Testis (tissue), 2 donors: ENCODE measurements at regions not wholly inside any gene's neighbourhood (a gene's known extent, or its start where the extent isn't known, plus 50 kb on each side); places are given as distances from the start of the nearest gene placed in this dataset.

Experiments used
- DNase-seq: peaks from one replicate; pipeline ENCODE4 v3.0.0-alpha.2; 2019
- H3K27ac ChIP-seq, 2 donors: fragments of 200-600 bp; sonication (generic); one replicate each; pipeline ENCODE4 v1.5.1; 2019
- H3K27me3 ChIP-seq: fragments of 200-600 bp; sonication (generic); one replicate; pipeline ENCODE4 v1.5.1; 2019
- H3K36me3 ChIP-seq: fragments of 200-600 bp; sonication (generic); one replicate; pipeline ENCODE4 v1.5.1; 2017; ENCODE audit warnings: low read depth; ENCODE audit errors: missing control alignments
- H3K4me1 ChIP-seq: fragments of 200-600 bp; sonication (generic); one replicate; pipeline ENCODE4 v1.5.1; 2019
- H3K4me3 ChIP-seq, 2 donors: fragments of 200-600 bp; sonication (generic); one replicate each; pipeline ENCODE4 v1.5.1; 2017 to 2019
- H3K9me3 ChIP-seq: fragments of 200-600 bp; sonication (generic); one replicate; pipeline ENCODE4 v1.5.1; 2017
- CTCF ChIP-seq, 3 experiments: fragments of 450-650 bp in 2 of 3; fragments of 200-600 bp in 1 of 3; sonication (generic) in 1 of 3; IDR thresholded peaks; one replicate each; pipeline ENCODE4 v1.5.1; 2016 to 2019; ENCODE audit warnings: antibody characterized with exemption in 3 of 3, mild to moderate bottlenecking in 2 of 3, moderate library complexity in 1 of 3
- POLR2A ChIP-seq: fragments of 450-650 bp; IDR thresholded peaks from one replicate; pipeline ENCODE4 v1.6.1; 2017; ENCODE audit warnings: antibody characterized with exemption, mild to moderate bottlenecking, moderate library complexity
- WGBS, 2 donors: methylation state at CpG; one replicate each; pipeline ENCODE4 v1.1.5; 2018; 5-methylcytosine and 5-hydroxymethylcytosine counted together
- intact Hi-C: fragments of 100-400 bp; cut with DNase I; formaldehyde crosslinking; loops from one replicate; pipeline ENCODE4 v1.15.1; 2023; ENCODE audit warnings: low total_unique reads

GRCh38 chr1:218815076-218815475 is 358.6 kb upstream of the LYPLAL1 start:
- Histone ChIP-seq H3K9me3 (no peaks in the 10 kb centered on the region), H3K27me3 (no peaks in the 10 kb centered on the region), H3K27ac (no peak overlapping the region), H3K4me3 (no peak overlapping the region), H3K4me1 (peaks cover 8% of the 10 kb centered on the region), H3K36me3 (no peaks in the 10 kb centered on the region)
- no peak for TF ChIP-seq POLR2A
- TF ChIP-seq CTCF (IDR thresholded peaks at IDR 0.05), result no peak
- intact Hi-C loops, result no loop called here
- DNase-seq, result no peak
- WGBS, 2 donors, result 74 to 82% methylated on average over 2 of the region's 2 CpGs

GRCh38 chr1:218817071-218817470 is 356.6 kb upstream of the LYPLAL1 start:
- no peaks in the 10 kb centered on the region for H3K9me3 ChIP-seq
- no peak for TF ChIP-seq POLR2A
- no peak for TF ChIP-seq CTCF (IDR thresholded peaks at IDR 0.05)
- H3K27ac ChIP-seq, result no peak overlapping the region
- H3K27me3 ChIP-seq, result no peaks in the 10 kb centered on the region
- WGBS, 2 donors, result 54 to 60% methylated on average over 4 of the region's 4 CpGs
- peak; percentile 31 for DNase-seq
- peaks cover 8% of the 10 kb centered on the region for H3K4me1 ChIP-seq
- intact Hi-C loops, result no loop called here
- H3K4me3 ChIP-seq, result no peak overlapping the region
- no peaks in the 10 kb centered on the region for H3K36me3 ChIP-seq

GRCh38 chr1:218817691-218818465 is 355.8 kb upstream of the LYPLAL1 start:
- H3K4me3 ChIP-seq, result no peak overlapping the region
- 56 to 67% methylated on average over 8 of the region's 8 CpGs for WGBS, 2 donors
- no peak for DNase-seq
- H3K27me3 ChIP-seq, result no peaks in the 10 kb centered on the region
- TF ChIP-seq POLR2A, result no peak
- intact Hi-C loops, result no loop called here
- no peaks in the 10 kb centered on the region for H3K9me3 ChIP-seq
- H3K27ac ChIP-seq, result no peak overlapping the region
- H3K36me3 ChIP-seq, result no peaks in the 10 kb centered on the region
- peaks cover 8% of the 10 kb centered on the region for H3K4me1 ChIP-seq

- Histone ChIP-seq H3K36me3 (no peaks in the 10 kb centered on the region), H3K27ac (no peak overlapping the region), H3K4me3 (no peak overlapping the region), H3K27me3 (no peaks in the 10 kb centered on the region), H3K4me1 (no peaks in the 10 kb centered on the region), H3K9me3 (no peaks in the 10 kb centered on the region)
- intact Hi-C loops, result no loop called here
- 88 to 92% methylated on average over 4 of the region's 4 CpGs for WGBS, 2 donors
- no peak for DNase-seq
- TF ChIP-seq POLR2A, result no peak
- TF ChIP-seq CTCF (IDR thresholded peaks at IDR 0.05), result no peak
Measured at GRCh38 chr1:218823291-218823900, 350.3 kb upstream of the LYPLAL1 start.

GRCh38 chr1:218827486-218827885 is 346.2 kb upstream of the LYPLAL1 start:
- no peaks in the 10 kb centered on the region for H3K9me3 ChIP-seq
- H3K4me1 ChIP-seq, result no peaks in the 10 kb centered on the region
- H3K4me3 ChIP-seq, result no peak overlapping the region
- no peak for TF ChIP-seq POLR2A
- TF ChIP-seq CTCF (IDR thresholded peaks at IDR 0.05), result no peak
- H3K27me3 ChIP-seq, result no peaks in the 10 kb centered on the region
- no peaks in the 10 kb centered on the region for H3K36me3 ChIP-seq
- no peak overlapping the region for H3K27ac ChIP-seq
- no peak for DNase-seq
- intact Hi-C loops, result no loop called here
